H9 (cell line): ENCODE measurements at regions not wholly inside any gene's neighbourhood (a gene's known extent, or its start where the extent isn't known, plus 50 kb on each side); places are given as distances from the start of the nearest gene placed in this dataset.

Experiments
- DNase-seq: peaks from one replicate; pipeline ENCODE4 v3.0.0-alpha.2; 2017
- H2AFZ ChIP-seq: one replicate; pipeline ENCODE4 v1.6.1; 2013; ENCODE audit warnings: mild to moderate bottlenecking, low read length, control low read depth, moderate library complexity
- H2AK5ac ChIP-seq: 2 replicates; pipeline ENCODE4 v1.6.1; 2013; ENCODE audit warnings: low read length, control low read depth, mixed read lengths; ENCODE audit not compliant: insufficient read length
- H2BK120ac ChIP-seq: one replicate; pipeline ENCODE4 v1.6.1; 2013; ENCODE audit warnings: low read depth, mild to moderate bottlenecking, low read length, control low read depth, inconsistent platforms; ENCODE audit not compliant: poor library complexity, severe bottlenecking
- H2BK12ac ChIP-seq: 2 replicates; pipeline ENCODE4 v1.6.1; 2013; ENCODE audit warnings: low read length, control low read depth, mixed read lengths, low read depth; ENCODE audit not compliant: insufficient read length
- H2BK15ac ChIP-seq: 2 replicates; pipeline ENCODE4 v1.6.1; 2013; ENCODE audit warnings: low read depth, low read length, control low read depth
- H2BK20ac ChIP-seq: one replicate; pipeline ENCODE4 v1.6.1; 2013; ENCODE audit warnings: low read depth, mild to moderate bottlenecking, low read length, control low read depth, inconsistent platforms; ENCODE audit not compliant: poor library complexity, severe bottlenecking
- H2BK5ac ChIP-seq: 2 replicates; pipeline ENCODE4 v1.6.1; 2013; ENCODE audit warnings: low read length, control low read depth, mixed read lengths; ENCODE audit not compliant: insufficient read length
- H3K14ac ChIP-seq: 2 replicates; pipeline ENCODE4 v1.6.1; 2013; ENCODE audit warnings: low read length, control low read depth; ENCODE audit not compliant: insufficient read depth
- H3K18ac ChIP-seq: 2 replicates; pipeline ENCODE4 v1.6.1; 2013; ENCODE audit warnings: low read depth, mild to moderate bottlenecking, mixed read lengths, low read length, control low read depth; ENCODE audit not compliant: insufficient read length
- H3K23ac ChIP-seq: 2 replicates; pipeline ENCODE4 v1.6.1; 2013; ENCODE audit warnings: low read length, control low read depth, mixed read lengths, low read depth; ENCODE audit not compliant: insufficient read length
- H3K23me2 ChIP-seq: 2 replicates; pipeline ENCODE4 v1.6.1; 2013; ENCODE audit warnings: low read depth, mild to moderate bottlenecking, mixed read lengths, low read length, control low read depth; ENCODE audit not compliant: insufficient read length, poor library complexity, severe bottlenecking
- H3K27ac ChIP-seq: 2 replicates; pipeline ENCODE4 v1.5.1; 2013; ENCODE audit warnings: low read length, control low read depth, mixed read lengths, low read depth; ENCODE audit not compliant: insufficient read length
- H3K27me3 ChIP-seq: 2 replicates; pipeline ENCODE4 v1.6.1; 2013; ENCODE audit warnings: low read length, control low read depth, inconsistent platforms; ENCODE audit not compliant: insufficient read depth
- H3K4ac ChIP-seq: 2 replicates; pipeline ENCODE4 v1.6.1; 2013; ENCODE audit warnings: low read depth, mild to moderate bottlenecking, control low read depth, inconsistent platforms, low read length, moderate library complexity
- H3K4me1 ChIP-seq: 2 replicates; pipeline ENCODE4 v1.6.1; 2013; ENCODE audit warnings: low read length, control low read depth, inconsistent platforms; ENCODE audit not compliant: insufficient read depth
- H3K4me2 ChIP-seq: 2 replicates; pipeline ENCODE4 v1.6.1; 2013; ENCODE audit warnings: low read length, control low read depth, mixed read lengths; ENCODE audit not compliant: insufficient read length, insufficient read depth
- H3K56ac ChIP-seq: 2 replicates; pipeline ENCODE4 v1.6.1; 2013; ENCODE audit warnings: low read depth, mild to moderate bottlenecking, mixed read lengths, low read length, control low read depth; ENCODE audit not compliant: insufficient read length
- H3K79me1 ChIP-seq: 2 replicates; pipeline ENCODE4 v1.6.1; 2013; ENCODE audit warnings: low read depth, mild to moderate bottlenecking, moderate library complexity, low read length, control low read depth, inconsistent platforms; ENCODE audit not compliant: insufficient read depth, poor library complexity, severe bottlenecking
- H3K79me2 ChIP-seq: 2 replicates; pipeline ENCODE4 v1.6.1; 2013; ENCODE audit warnings: low read length, control low read depth, inconsistent platforms; ENCODE audit not compliant: insufficient read depth
- H3K9ac ChIP-seq: 2 replicates; pipeline ENCODE4 v1.6.1; 2013; ENCODE audit warnings: low read length, control low read depth, mixed read lengths; ENCODE audit not compliant: insufficient read length; ENCODE audit errors: extremely low read depth
- H3K9me3 ChIP-seq: one replicate; pipeline ENCODE4 v1.6.1; 2013; ENCODE audit warnings: low read depth, low read length, inconsistent platforms; ENCODE audit not compliant: control insufficient read depth
- H3T11ph ChIP-seq: one replicate; pipeline ENCODE4 v1.6.1; 2013; ENCODE audit warnings: mild to moderate bottlenecking, low read length, control low read depth, inconsistent platforms
- H4K20me1 ChIP-seq: one replicate; pipeline ENCODE4 v1.6.1; 2013; ENCODE audit not compliant: control insufficient read depth, insufficient read length, insufficient read depth
- H4K5ac ChIP-seq: 2 replicates; pipeline ENCODE4 v1.6.1; 2013; ENCODE audit warnings: low read depth, mild to moderate bottlenecking, mixed read lengths, low read length, control low read depth; ENCODE audit not compliant: insufficient read length
- H4K8ac ChIP-seq: replicated peaks from 2 replicates; pipeline ENCODE4 v1.6.1; 2013; ENCODE audit warnings: low read length, control low read depth, mixed read lengths, low read depth; ENCODE audit not compliant: insufficient read length
- H4K91ac ChIP-seq: 2 replicates; pipeline ENCODE4 v1.6.1; 2013; ENCODE audit warnings: low read depth, mild to moderate bottlenecking, moderate library complexity, mixed read lengths, low read length, control low read depth; ENCODE audit not compliant: insufficient read length
- H3K27ac Mint-ChIP-seq, 3 experiments: 2 replicates in 2 of 3; 3 replicates in 1 of 3; pipeline ENCODE4 v1.8.0; 2020 to 2021; ENCODE audit warnings: mixed read lengths in 3 of 3, mild to moderate bottlenecking in 1 of 3, moderate library complexity in 1 of 3
- H3K27me3 Mint-ChIP-seq: 2 replicates; pipeline ENCODE4 v1.8.0; 2021; ENCODE audit warnings: low read depth, mild to moderate bottlenecking, moderate library complexity, mixed read lengths
- H3K36me3 Mint-ChIP-seq, 3 experiments: 2 replicates in 2 of 3; 3 replicates in 1 of 3; pipeline ENCODE4 v1.8.0; 2020 to 2021; ENCODE audit warnings: low read depth in 3 of 3, mixed read lengths in 3 of 3; ENCODE audit not compliant: insufficient read depth in 1 of 3
- H3K4me1 Mint-ChIP-seq, 2 experiments: 2 replicates each; pipeline ENCODE4 v1.8.0; 2020; ENCODE audit warnings: mixed read lengths in 2 of 2
- H3K4me3 Mint-ChIP-seq, 2 experiments: 2 replicates in 1 of 2; 3 replicates in 1 of 2; pipeline ENCODE4 v1.8.0; 2020 to 2021; ENCODE audit warnings: mild to moderate bottlenecking in 2 of 2, mixed read lengths in 2 of 2, moderate library complexity in 1 of 2
- H3K9me3 Mint-ChIP-seq, 2 experiments: 2 replicates in 1 of 2; 3 replicates in 1 of 2; pipeline ENCODE4 v1.8.0; 2020; ENCODE audit warnings: mild to moderate bottlenecking in 2 of 2, mixed read lengths in 2 of 2, moderate library complexity in 1 of 2
- CTCF ChIP-seq: fragments of 200-600 bp; sonication (generic); conservative IDR thresholded peaks from 3 replicates; pipeline ENCODE4 v1.8.0; 2021; ENCODE audit warnings: antibody characterized with exemption, mild to moderate bottlenecking

- Histone ChIP-seq H3K23me2 (no peaks in the 10 kb centered on the region), H3K4me2 (no peak overlapping the region), H3K18ac (no peak overlapping the region), H3K9ac (no peak overlapping the region), H3T11ph (no peak overlapping the region), H4K91ac (no peak overlapping the region), H2AFZ (no peak overlapping the region), H2BK20ac (no peak overlapping the region), H2AK5ac (no peak overlapping the region), H2BK120ac (no peak overlapping the region), H3K4ac (no peak overlapping the region), H4K20me1 (no peaks in the 10 kb centered on the region), H3K14ac (no peak overlapping the region), H3K4me1 (no peaks in the 10 kb centered on the region), H4K8ac (no peak overlapping the region), H3K79me2 (no peaks in the 10 kb centered on the region), H3K27me3 (no peaks in the 10 kb centered on the region), H2BK12ac (no peak overlapping the region), H3K79me1 (no peaks in the 10 kb centered on the region), H2BK5ac (no peak overlapping the region), H4K5ac (no peak overlapping the region), H3K56ac (no peak overlapping the region), H3K27ac (no peak overlapping the region), H2BK15ac (no peak overlapping the region), H3K23ac (no peak overlapping the region), H3K9me3 (no peaks in the 10 kb centered on the region)
- no peak overlapping the region for H3K4me3 Mint-ChIP-seq
- no peaks in the 10 kb centered on the region for H3K9me3 Mint-ChIP-seq
- no peak overlapping the region for H3K27ac Mint-ChIP-seq
- no peak for DNase-seq
- TF ChIP-seq CTCF: no peak
- peaks cover 4% of the 10 kb centered on the region in 2 experiments for H3K4me1 Mint-ChIP-seq
- no peaks in the 10 kb centered on the region for H3K36me3 Mint-ChIP-seq
- H3K27me3 Mint-ChIP-seq: no peaks in the 10 kb centered on the region
Measured at GRCh38 chr21:16770266-16770665, 742.6 kb upstream of the CXADR start.
